ENCODE measurements at regions not wholly inside any gene's neighbourhood (a gene's known extent, or its start where the extent isn't known, plus 50 kb on each side); places are given as distances from the start of the nearest gene placed in this dataset.

- 67% methylated on average over 20 of the region's 20 CpGs for WGBS (ENCODE audit: insufficient coverage, insufficient replicate concordance, low lambda C conversion rate, missing lambda C conversion rate)
- TF ChIP-seq MEF2A (IDR thresholded peaks at IDR 0.05; ENCODE audit: insufficient read depth, low read depth, low read length) = no peak
- TF ChIP-seq CBFB (IDR thresholded peaks at IDR 0.05; ENCODE audit: low read depth) = no peak
- no peak for TF ChIP-seq USF1 (IDR thresholded peaks at IDR 0.05; ENCODE audit: borderline replicate concordance, extremely low read length, insufficient read depth, low read depth, low read length)
- no peak for TF ChIP-seq BMI1 (IDR thresholded peaks at IDR 0.05; ENCODE audit: borderline replicate concordance)
- no peak for TF ChIP-seq NFIC (IDR thresholded peaks at IDR 0.05; ENCODE audit: low read depth, low read length)
- TF ChIP-seq MYC (IDR thresholded peaks at IDR 0.05; ENCODE audit: insufficient read depth, insufficient read length, insufficient replicate concordance, low read length, severe bottlenecking) = no peak
- no peak for TF ChIP-seq SREBF2 (IDR thresholded peaks at IDR 0.05; ENCODE audit: low read length)
- no peak for TF ChIP-seq CUX1 (IDR thresholded peaks at IDR 0.05; ENCODE audit: insufficient replicate concordance, low read depth, low read length)
- TF ChIP-seq E4F1 (IDR thresholded peaks at IDR 0.05; ENCODE audit: borderline replicate concordance, partially characterized antibody) = no peak
- TF ChIP-seq NR2C2 (IDR thresholded peaks at IDR 0.05; ENCODE audit: borderline replicate concordance, control insufficient read depth, insufficient read length, low read depth) = no peak
- no peak for TF ChIP-seq YY1 (IDR thresholded peaks at IDR 0.05; ENCODE audit: low read depth, low read length)
- TF ChIP-seq POLR2AphosphoS2 (IDR thresholded peaks at IDR 0.05; ENCODE audit: low read depth, low read length) = no peak
- no peak for TF ChIP-seq TBL1XR1 (IDR thresholded peaks at IDR 0.05; ENCODE audit: low read depth, low read length)
- no peak for TF ChIP-seq ZNF384 (IDR thresholded peaks at IDR 0.05; ENCODE audit: borderline replicate concordance, low read depth, low read length)
- TF ChIP-seq POLR2A (IDR thresholded peaks at IDR 0.05; ENCODE audit: low read depth, low read length) = no peak
Observed at GRCh38 chr2:42874949-42875801, 82.8 kb upstream of the HAAO start.

More at GRCh38 chr2:42874949-42875801, 82.8 kb upstream of the HAAO start:
- H3K9me3 ChIP-seq (replicated peaks; ENCODE audit: control insufficient read depth, insufficient read depth, low read length) = no peaks in the 10 kb centered on the region
- no peaks in the 10 kb centered on the region for H3K27me3 ChIP-seq (replicated peaks in 1 of 2; ENCODE audit: control insufficient read depth in 2 of 2, insufficient read depth in 2 of 2, low read length in 1 of 2)
- POLR2A ChIA-PET = no interaction called here
- intact Hi-C loops (cut with micrococcal nuclease; ENCODE audit: unreplicated experiment) = no loop called here
- no peaks in the 10 kb centered on the region for H3K36me3 ChIP-seq (ENCODE audit: control insufficient read depth in 2 of 2, insufficient read depth in 2 of 2, low read length in 1 of 2)
- no peak for FAIRE-seq
- H3K4me3 ChIP-seq = no peak overlapping the region
- H2AFZ ChIP-seq (ENCODE audit: control insufficient read depth, low read depth, low read length) = no peak overlapping the region
- H3K9ac ChIP-seq (ENCODE audit: control insufficient read depth, insufficient read depth, low read length) = no peak overlapping the region
- H3K27ac ChIP-seq (ENCODE audit: control insufficient read depth, insufficient read depth) = no peak overlapping the region
- no peaks in the 10 kb centered on the region for H3K79me2 ChIP-seq (ENCODE audit: control insufficient read depth, insufficient read depth, low read length)
- no TSS peak for BruUV-seq (replicated peaks)
- H3K4me2 ChIP-seq (ENCODE audit: control insufficient read depth, insufficient read depth) = no peak overlapping the region
- H3K4me1 ChIP-seq (ENCODE audit: control insufficient read depth, insufficient read depth, low read length) = no peaks in the 10 kb centered on the region
- no peak for ATAC-seq
- RAD21 ChIA-PET (ENCODE audit: unreplicated experiment) = interaction anchor here (1.1 kb wide), 1 partner anchor 117 kb away, joined by 4 read pairs; no protein-coding TSS in a partner anchor
- SMC1A ChIA-PET (ENCODE audit: uncharacterized antibody, unreplicated experiment) = no interaction called here
- DNase-seq (ENCODE audit: low read depth, low spot score) = no peak
- CTCF ChIA-PET = interaction anchor here (1.0 kb wide), 1 partner anchor 16 kb away, joined by 3 read pairs; no protein-coding TSS in a partner anchor
- no peaks in the 10 kb centered on the region for H4K20me1 ChIP-seq (ENCODE audit: control insufficient read depth, insufficient read depth)
- in situ Hi-C loops (cut with MboI) = no loop called here
